IPS-15b (cell line): ENCODE measurements at regions not wholly inside any gene's neighbourhood (a gene's known extent, or its start where the extent isn't known, plus 50 kb on each side); places are given as distances from the start of the nearest gene placed in this dataset.
"Not testable (repeated sequence)": the region's sequence is repeated elsewhere in the genome, so short reads cannot be mapped to it uniquely, and the experiment has no call there.

Source experiments
- H3K27me3 ChIP-seq: one replicate; pipeline ENCODE4 v1.6.1; 2013; ENCODE audit warnings: low read length; ENCODE audit not compliant: control insufficient read depth, insufficient read depth
- H3K36me3 ChIP-seq: one replicate; pipeline ENCODE4 v1.6.1; 2013; ENCODE audit warnings: low read length; ENCODE audit not compliant: control insufficient read depth, insufficient read depth
- H3K4me1 ChIP-seq: one replicate; pipeline ENCODE4 v1.6.1; 2013; ENCODE audit warnings: mild to moderate bottlenecking, low read length; ENCODE audit not compliant: control insufficient read depth, insufficient read depth
- H3K4me3 ChIP-seq: one replicate; pipeline ENCODE4 v1.5.1; 2013; ENCODE audit warnings: low read depth, low read length
- H3K9ac ChIP-seq: one replicate; pipeline ENCODE4 v1.6.1; 2013; ENCODE audit warnings: low read depth, mild to moderate bottlenecking, low read length
- H3K9me3 ChIP-seq: one replicate; pipeline ENCODE4 v1.6.1; 2013; ENCODE audit warnings: mild to moderate bottlenecking, low read length; ENCODE audit not compliant: control insufficient read depth, insufficient read depth

GRCh38 chr10:120017733-120018417, 125.3 kb downstream of the SEC23IP start:
- Histone ChIP-seq H3K4me3 (no peak overlapping the region), H3K36me3 (no peaks in the 10 kb centered on the region), H3K4me1 (no peaks in the 10 kb centered on the region), H3K9me3 (no peaks in the 10 kb centered on the region), H3K27me3 (peaks cover 2% of the 10 kb centered on the region), H3K9ac (no peak overlapping the region)

- no peaks in the 10 kb centered on the region for H3K4me1 ChIP-seq
- no peak overlapping the region for H3K9ac ChIP-seq
- H3K4me3 ChIP-seq, result no peak overlapping the region
- H3K36me3 ChIP-seq, result no peaks in the 10 kb centered on the region
- no peaks in the 10 kb centered on the region for H3K9me3 ChIP-seq
- no peaks in the 10 kb centered on the region for H3K27me3 ChIP-seq
These were observed 126.2 kb downstream of the SEC23IP start for GRCh38 chr10:120018695-120019094.

GRCh38 chr10:120019568-120019967, 127.0 kb downstream of the SEC23IP start:
- Histone ChIP-seq H3K4me3 (no peak overlapping the region), H3K9ac (no peak overlapping the region), H3K9me3 (no peaks in the 10 kb centered on the region), H3K4me1 (no peaks in the 10 kb centered on the region), H3K36me3 (no peaks in the 10 kb centered on the region), H3K27me3 (no peaks in the 10 kb centered on the region)

GRCh38 chr10:120022357-120022756, 129.8 kb downstream of the SEC23IP start:
- Histone ChIP-seq H3K27me3 (no peaks in the 10 kb centered on the region), H3K9ac (no peak overlapping the region), H3K36me3 (no peaks in the 10 kb centered on the region), H3K4me3 (no peak overlapping the region), H3K4me1 (no peaks in the 10 kb centered on the region), H3K9me3 (no peaks in the 10 kb centered on the region)

GRCh38 chr10:120034236-120034635, 141.7 kb downstream of the SEC23IP start:
- Histone ChIP-seq H3K27me3 (no peaks in the 10 kb centered on the region), H3K4me1 (peaks cover 3% of the 10 kb centered on the region), H3K9ac (no peak overlapping the region), H3K9me3 (no peaks in the 10 kb centered on the region), H3K36me3 (no peaks in the 10 kb centered on the region), H3K4me3 (no peak overlapping the region)

GRCh38 chr10:120039046-120039445, 146.5 kb downstream of the SEC23IP start:
- Histone ChIP-seq H3K27me3 (no peaks in the 10 kb centered on the region), H3K4me3 (no peak overlapping the region), H3K9ac (no peak overlapping the region), H3K36me3 (no peaks in the 10 kb centered on the region), H3K9me3 (no peaks in the 10 kb centered on the region), H3K4me1 (peaks cover 4% of the 10 kb centered on the region)

GRCh38 chr10:120039826-120040225, 147.3 kb downstream of the SEC23IP start:
- H3K4me1 ChIP-seq, result peaks cover 4% of the 10 kb centered on the region
- no peaks in the 10 kb centered on the region for H3K27me3 ChIP-seq
- no peak overlapping the region for H3K4me3 ChIP-seq
- no peak overlapping the region for H3K9ac ChIP-seq
- H3K9me3 ChIP-seq, result no peaks in the 10 kb centered on the region
- H3K36me3 ChIP-seq, result no peaks in the 10 kb centered on the region

- Histone ChIP-seq H3K27me3 (no peaks in the 10 kb centered on the region), H3K4me1 (peaks cover 4% of the 10 kb centered on the region)
These were observed 149.5 kb downstream of the SEC23IP start for GRCh38 chr10:120041807-120042559.

GRCh38 chr10:120042705-120043104, 150.2 kb downstream of the SEC23IP start:
- no peaks in the 10 kb centered on the region for H3K9me3 ChIP-seq
- H3K36me3 ChIP-seq, result no peaks in the 10 kb centered on the region
- H3K27me3 ChIP-seq, result no peaks in the 10 kb centered on the region
- peaks cover 4% of the 10 kb centered on the region for H3K4me1 ChIP-seq
- H3K4me3 ChIP-seq, result no peak overlapping the region
- H3K9ac ChIP-seq, result no peak overlapping the region

More at GRCh38 chr10:120041807-120042559, 149.5 kb downstream of the SEC23IP start:
- H3K36me3 ChIP-seq, result no peaks in the 10 kb centered on the region
- no peaks in the 10 kb centered on the region for H3K9me3 ChIP-seq
- no peak overlapping the region for H3K9ac ChIP-seq
- H3K4me3 ChIP-seq, result no peak overlapping the region

GRCh38 chr10:120047373-120047772, 154.8 kb downstream of the SEC23IP start:
- not testable (repeated sequence) for H3K9me3 ChIP-seq, H3K4me3 ChIP-seq, H3K9ac ChIP-seq, H3K27me3 ChIP-seq, H3K4me1 ChIP-seq, H3K36me3 ChIP-seq

GRCh38 chr10:120047926-120048325, 155.4 kb downstream of the SEC23IP start:
- H3K9me3 ChIP-seq, result no peaks in the 10 kb centered on the region
- peaks cover 4% of the 10 kb centered on the region for H3K4me1 ChIP-seq
- H3K9ac ChIP-seq, result no peak overlapping the region
- no peaks in the 10 kb centered on the region for H3K27me3 ChIP-seq
- H3K36me3 ChIP-seq, result no peaks in the 10 kb centered on the region
- H3K4me3 ChIP-seq, result no peak overlapping the region

- Histone ChIP-seq H3K4me3 (no peak overlapping the region), H3K4me1 (peaks cover 4% of the 10 kb centered on the region), H3K27me3 (no peaks in the 10 kb centered on the region), H3K9ac (no peak overlapping the region), H3K36me3 (no peaks in the 10 kb centered on the region), H3K9me3 (no peaks in the 10 kb centered on the region)
These were observed 155.9 kb downstream of the SEC23IP start for GRCh38 chr10:120048391-120048790.
